ENCODE measurements at regions not wholly inside any gene's neighbourhood (a gene's known extent, or its start where the extent isn't known, plus 50 kb on each side); places are given as distances from the start of the nearest gene placed in this dataset.

GRCh38 chr21:19275065-19275464, 871.5 kb upstream of the TMPRSS15 start:
- Histone ChIP-seq H3K27ac (no peak overlapping the region), H3K4me3 (no peak overlapping the region), H3K4me1 (no peaks in the 10 kb centered on the region), H3K9me3 (no peaks in the 10 kb centered on the region), H3K36me3 (no peaks in the 10 kb centered on the region), H3K27me3 (no peaks in the 10 kb centered on the region)
- no peak for TF ChIP-seq CTCF (IDR thresholded peaks at IDR 0.05)
- no peak for TF ChIP-seq POLR2A (IDR thresholded peaks at IDR 0.05)
- no peak for TF ChIP-seq EP300 (IDR thresholded peaks at IDR 0.05)
- TF ChIP-seq POLR2AphosphoS5 (IDR thresholded peaks at IDR 0.05), result no peak
- no peak for DNase-seq (ENCODE audit: low spot score in 2 of 2)
- WGBS, result 86% methylated on average over 2 of the region's 2 CpGs

GRCh38 chr21:19276665-19277064, 873.1 kb upstream of the TMPRSS15 start:
- no peak for DNase-seq (ENCODE audit: low spot score in 2 of 2)
- Histone ChIP-seq H3K4me3 (no peak overlapping the region), H3K4me1 (no peaks in the 10 kb centered on the region), H3K27ac (no peak overlapping the region), H3K36me3 (no peaks in the 10 kb centered on the region), H3K27me3 (no peaks in the 10 kb centered on the region), H3K9me3 (no peaks in the 10 kb centered on the region)
- TF ChIP-seq POLR2A (IDR thresholded peaks at IDR 0.05) (no peak), POLR2AphosphoS5 (IDR thresholded peaks at IDR 0.05) (no peak), EP300 (IDR thresholded peaks at IDR 0.05) (no peak), CTCF (IDR thresholded peaks at IDR 0.05) (no peak)
- WGBS, result 57% methylated on average over 4 of the region's 4 CpGs

GRCh38 chr21:19286876-19287275, 883.3 kb upstream of the TMPRSS15 start:
- no peaks in the 10 kb centered on the region for H3K36me3 ChIP-seq
- DNase-seq (ENCODE audit: low spot score in 2 of 2), result no peak
- no peak overlapping the region for H3K27ac ChIP-seq

GRCh38 chr21:19290328-19290727, 886.7 kb upstream of the TMPRSS15 start:
- Histone ChIP-seq H3K9me3 (no peaks in the 10 kb centered on the region), H3K27ac (no peak overlapping the region), H3K4me3 (no peak overlapping the region), H3K4me1 (no peaks in the 10 kb centered on the region), H3K36me3 (no peaks in the 10 kb centered on the region), H3K27me3 (no peaks in the 10 kb centered on the region)
- no peak for TF ChIP-seq POLR2A (IDR thresholded peaks at IDR 0.05)
- no peak for TF ChIP-seq CTCF (IDR thresholded peaks at IDR 0.05)
- no peak for TF ChIP-seq POLR2AphosphoS5 (IDR thresholded peaks at IDR 0.05)
- TF ChIP-seq EP300 (IDR thresholded peaks at IDR 0.05), result no peak
- no peak for DNase-seq (ENCODE audit: low spot score in 2 of 2)

More at GRCh38 chr21:19286876-19287275, 883.3 kb upstream of the TMPRSS15 start:
- no peak overlapping the region for H3K4me3 ChIP-seq
- no peaks in the 10 kb centered on the region for H3K9me3 ChIP-seq
- no peaks in the 10 kb centered on the region for H3K4me1 ChIP-seq
- no peaks in the 10 kb centered on the region for H3K27me3 ChIP-seq
- TF ChIP-seq CTCF (IDR thresholded peaks at IDR 0.05), result no peak
- no peak for TF ChIP-seq POLR2AphosphoS5 (IDR thresholded peaks at IDR 0.05)
- TF ChIP-seq POLR2A (IDR thresholded peaks at IDR 0.05), result no peak
- TF ChIP-seq EP300 (IDR thresholded peaks at IDR 0.05), result no peak
- WGBS, result 83% methylated on average over 2 of the region's 2 CpGs

DNA sequence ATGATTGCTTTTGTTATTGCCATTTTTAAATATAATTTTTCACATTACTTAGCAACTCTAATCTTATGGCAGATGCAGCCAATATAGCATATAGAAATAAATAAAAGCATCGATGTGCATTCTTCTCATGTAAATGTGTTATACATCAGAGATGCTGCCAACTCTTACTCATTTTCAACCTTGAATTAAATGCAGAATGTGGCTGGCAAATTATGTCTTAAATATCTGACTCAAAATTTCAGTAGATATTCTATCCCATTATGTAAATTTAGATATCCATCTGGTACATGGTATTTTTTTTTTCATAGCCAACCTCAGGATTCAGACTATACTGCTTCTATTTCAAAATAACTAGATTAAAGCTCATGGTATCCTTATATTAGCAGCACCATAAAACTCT, 916.7 kb upstream of the TMPRSS15 start:
- DNase-seq (ENCODE audit: low spot score in 2 of 2), result no peak
- Histone ChIP-seq H3K4me3 (no peak overlapping the region), H3K36me3 (no peaks in the 10 kb centered on the region), H3K27me3 (no peaks in the 10 kb centered on the region), H3K27ac (no peak overlapping the region), H3K9me3 (no peaks in the 10 kb centered on the region), H3K4me1 (no peaks in the 10 kb centered on the region)
- WGBS, result 78% methylated on average over 1 of the region's 1 CpG
- TF ChIP-seq CTCF (IDR thresholded peaks at IDR 0.05), result no peak
- no peak for TF ChIP-seq POLR2AphosphoS5 (IDR thresholded peaks at IDR 0.05)
- no peak for TF ChIP-seq EP300 (IDR thresholded peaks at IDR 0.05)
- TF ChIP-seq POLR2A (IDR thresholded peaks at IDR 0.05), result no peak
